Amygdala (tissue), 56 donors: ENCODE measurements at regions not wholly inside any gene's neighbourhood (a gene's known extent, or its start where the extent isn't known, plus 50 kb on each side); places are given as distances from the start of the nearest gene placed in this dataset.
"Not testable (repeated sequence)": the region's sequence is repeated elsewhere in the genome, so short reads cannot be mapped to it uniquely, and the experiment has no call there.

Source experiments
- DNase-seq, 56 donors: peaks; one replicate each; lab custom pipeline; 2025; lab: John Stamatoyannopoulos, UW

GRCh38 chr6:109875973-109876372, 102.1 kb upstream of the GPR6 start:
- no peak for DNase-seq

- no peak for DNase-seq
Observed at GRCh38 chr6:109877028-109878004, 100.8 kb upstream of the GPR6 start.

GRCh38 chr6:109878005-109878690, 100.0 kb upstream of the GPR6 start:
- DNase-seq = not testable (repeated sequence)

GRCh38 chr6:109879081-109879480, 99.0 kb upstream of the GPR6 start:
- DNase-seq = not testable (repeated sequence)

- peak in 6 of 56 donors; percentile 2 to 19 (median 10) for DNase-seq
Observed at GRCh38 chr6:109879521-109879920, 98.6 kb upstream of the GPR6 start.

- DNase-seq = not testable (repeated sequence)
Observed at GRCh38 chr6:109881069-109881468, 97.0 kb upstream of the GPR6 start.

- DNase-seq = not testable (repeated sequence)
Observed at GRCh38 chr6:109881953-109882490, 96.1 kb upstream of the GPR6 start.

- peak in 3 of 56 donors; percentile 2 to 25 (median 12) for DNase-seq
Observed at GRCh38 chr6:109891924-109892323, 86.2 kb upstream of the GPR6 start.

- no peak for DNase-seq
Observed at GRCh38 chr6:109892451-109893435, 85.4 kb upstream of the GPR6 start.

- DNase-seq = no peak
Observed at GRCh38 chr6:109893606-109894005, 84.5 kb upstream of the GPR6 start.

- no peak for DNase-seq
Observed at GRCh38 chr6:109894181-109894580, 83.9 kb upstream of the GPR6 start.

GRCh38 chr6:109896341-109896740, 81.8 kb upstream of the GPR6 start:
- no peak for DNase-seq

GRCh38 chr6:109897025-109897424, 81.1 kb upstream of the GPR6 start:
- no peak for DNase-seq

- DNase-seq = no peak
Observed at GRCh38 chr6:109897561-109898080, 80.5 kb upstream of the GPR6 start.

- DNase-seq = no peak
Observed at GRCh38 chr6:109901976-109902375, 76.1 kb upstream of the GPR6 start.

- DNase-seq = no peak
Observed at GRCh38 chr6:109902870-109903269, 75.2 kb upstream of the GPR6 start.

GRCh38 chr6:109910571-109910970, 67.5 kb upstream of the GPR6 start:
- DNase-seq = no peak

- DNase-seq = no peak
Observed at GRCh38 chr6:109912118-109912517, 66.0 kb upstream of the GPR6 start.

- no peak for DNase-seq
Observed at GRCh38 chr6:109912952-109913351, 65.2 kb upstream of the GPR6 start.

- not testable (repeated sequence) for DNase-seq
Observed at GRCh38 chr6:109915748-109916147, 62.4 kb upstream of the GPR6 start.
